NT2/D1 (cell line): ENCODE measurements at regions not wholly inside any gene's neighbourhood (a gene's known extent, or its start where the extent isn't known, plus 50 kb on each side); places are given as distances from the start of the nearest gene placed in this dataset.

Source experiments
- DNase-seq: peaks from one replicate; pipeline ENCODE4 v3.0.0-alpha.2; 2011; ENCODE audit warnings: low read depth, low spot score
- H3K27me3 ChIP-seq: 2 replicates; pipeline ENCODE4 v1.6.0; 2011; ENCODE audit warnings: mild to moderate bottlenecking; ENCODE audit not compliant: insufficient read length, insufficient read depth
- H3K36me3 ChIP-seq: 2 replicates; pipeline ENCODE4 v1.6.1; 2011; ENCODE audit warnings: mild to moderate bottlenecking, low read length, mixed read lengths; ENCODE audit not compliant: insufficient read depth, insufficient read length
- H3K4me1 ChIP-seq: 2 replicates; pipeline ENCODE4 v1.5.1; 2011; ENCODE audit not compliant: insufficient read depth, insufficient read length
- H3K4me3 ChIP-seq: 2 replicates; pipeline ENCODE4 v1.5.1; 2011; ENCODE audit warnings: low read depth; ENCODE audit not compliant: insufficient read length
- H3K9ac ChIP-seq: 2 replicates; pipeline ENCODE4 v1.6.0; 2011; ENCODE audit warnings: low read depth; ENCODE audit not compliant: insufficient read length
- H3K9me3 ChIP-seq: 2 replicates; pipeline ENCODE4 v1.5.1; 2011; ENCODE audit warnings: mild to moderate bottlenecking, low read length; ENCODE audit not compliant: insufficient read depth
- SUZ12 ChIP-seq: IDR thresholded peaks from 2 replicates; pipeline ENCODE4 v1.6.1; 2011; ENCODE audit not compliant: insufficient read length, insufficient read depth; ENCODE audit errors: extremely low read depth
- YY1 ChIP-seq: IDR thresholded peaks from 2 replicates; pipeline ENCODE4 v1.6.1; 2011; ENCODE audit not compliant: insufficient read length, insufficient read depth
- ZNF274 ChIP-seq: IDR thresholded peaks from 2 replicates; pipeline ENCODE4 v1.6.1; 2011; ENCODE audit warnings: mild to moderate bottlenecking, low read depth, low read length

DNA sequence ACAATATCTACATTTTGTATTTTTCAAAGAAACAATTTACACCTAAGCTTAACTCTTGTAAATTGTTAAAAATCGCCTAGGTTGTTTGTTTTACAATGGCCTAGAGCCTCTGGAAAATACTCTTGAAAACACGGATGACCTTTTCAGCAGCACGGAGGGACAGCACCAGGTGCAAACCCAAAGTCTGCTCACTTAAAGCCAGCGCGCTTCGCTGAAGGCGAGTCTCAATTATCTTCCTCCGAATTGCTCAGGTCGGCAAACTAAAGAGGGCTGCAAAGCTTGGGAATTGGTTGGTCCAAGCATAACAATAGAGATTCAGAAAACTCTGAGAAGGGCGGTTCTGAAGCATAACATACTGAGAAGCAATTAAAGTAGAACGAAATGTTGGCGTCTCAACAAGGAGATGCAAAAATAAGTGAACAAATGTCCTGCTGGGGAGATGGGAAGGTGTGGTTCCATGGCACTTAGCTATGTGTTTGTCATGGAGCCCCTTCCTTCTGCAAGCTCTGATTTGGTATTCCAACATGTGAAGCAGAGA is 139.9 kb upstream of the PITRM1 start:
- DNase-seq = no peak
- H3K4me1 ChIP-seq = no peaks in the 10 kb centered on the region
- no peak overlapping the region for H3K4me3 ChIP-seq
- H3K27me3 ChIP-seq = no peaks in the 10 kb centered on the region
- TF ChIP-seq SUZ12 (no peak), YY1 (no peak), ZNF274 (no peak)
- no peaks in the 10 kb centered on the region for H3K36me3 ChIP-seq
- H3K9ac ChIP-seq = no peak overlapping the region
- H3K9me3 ChIP-seq = no peaks in the 10 kb centered on the region

- Histone ChIP-seq H3K27me3 (no peaks in the 10 kb centered on the region), H3K9ac (no peak overlapping the region), H3K4me3 (no peak overlapping the region), H3K9me3 (no peaks in the 10 kb centered on the region), H3K4me1 (no peaks in the 10 kb centered on the region), H3K36me3 (no peaks in the 10 kb centered on the region)
- DNase-seq = no peak
- TF ChIP-seq SUZ12 (no peak), YY1 (no peak), ZNF274 (no peak)
Observed at GRCh38 chr10:3310016-3310784, 137.6 kb upstream of the PITRM1 start.

GRCh38 chr10:3306050-3306449 is 133.5 kb upstream of the PITRM1 start:
- no peak for DNase-seq
- Histone ChIP-seq H3K4me1 (no peaks in the 10 kb centered on the region), H3K9me3 (no peaks in the 10 kb centered on the region), H3K36me3 (no peaks in the 10 kb centered on the region), H3K9ac (no peak overlapping the region), H3K27me3 (no peaks in the 10 kb centered on the region), H3K4me3 (no peak overlapping the region)
- no peak for TF ChIP-seq YY1
- no peak for TF ChIP-seq SUZ12
- no peak for TF ChIP-seq ZNF274

- DNase-seq = no peak
- no peak overlapping the region for H3K9ac ChIP-seq
Observed at GRCh38 chr10:3295582-3296151, 123.1 kb upstream of the PITRM1 start.

DNA sequence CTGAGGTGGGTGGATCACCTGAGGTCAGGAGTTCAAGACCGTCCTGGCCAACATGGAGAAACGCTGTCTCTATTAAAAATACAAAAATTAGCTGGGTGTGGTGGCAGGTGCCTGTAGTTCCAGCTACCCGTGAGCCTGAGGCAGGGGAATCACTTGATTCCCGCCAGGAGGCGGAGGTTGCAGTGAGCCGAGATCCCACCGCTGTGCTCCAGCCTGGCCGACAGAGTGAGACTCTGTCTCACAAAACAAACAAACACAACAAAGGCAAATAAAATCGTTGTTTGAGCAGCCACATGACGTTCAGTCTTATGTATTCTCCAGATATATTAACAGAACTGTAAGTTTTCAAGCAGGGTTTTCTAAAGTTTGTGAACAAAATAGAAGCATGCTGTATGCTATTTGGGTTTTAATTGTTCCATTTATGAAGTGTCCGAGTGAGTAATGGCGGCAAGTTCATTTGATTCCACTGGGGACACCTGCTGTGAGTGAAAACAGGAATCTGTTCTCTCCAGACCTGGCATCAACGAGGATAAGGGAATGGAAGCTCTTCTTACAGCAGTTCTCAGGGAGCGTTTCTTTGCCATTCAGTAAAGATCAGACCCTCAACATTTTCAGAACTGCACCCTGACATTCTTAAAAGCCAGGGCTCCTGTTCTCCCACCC is 122.5 kb upstream of the PITRM1 start:
- DNase-seq = no peak

More at GRCh38 chr10:3295582-3296151, 123.1 kb upstream of the PITRM1 start:
- Histone ChIP-seq H3K4me1 (peaks cover 3% of the 10 kb centered on the region), H3K9me3 (no peaks in the 10 kb centered on the region), H3K27me3 (no peaks in the 10 kb centered on the region), H3K36me3 (no peaks in the 10 kb centered on the region), H3K4me3 (no peak overlapping the region)
- TF ChIP-seq YY1 (no peak), SUZ12 (no peak), ZNF274 (no peak)

DNA sequence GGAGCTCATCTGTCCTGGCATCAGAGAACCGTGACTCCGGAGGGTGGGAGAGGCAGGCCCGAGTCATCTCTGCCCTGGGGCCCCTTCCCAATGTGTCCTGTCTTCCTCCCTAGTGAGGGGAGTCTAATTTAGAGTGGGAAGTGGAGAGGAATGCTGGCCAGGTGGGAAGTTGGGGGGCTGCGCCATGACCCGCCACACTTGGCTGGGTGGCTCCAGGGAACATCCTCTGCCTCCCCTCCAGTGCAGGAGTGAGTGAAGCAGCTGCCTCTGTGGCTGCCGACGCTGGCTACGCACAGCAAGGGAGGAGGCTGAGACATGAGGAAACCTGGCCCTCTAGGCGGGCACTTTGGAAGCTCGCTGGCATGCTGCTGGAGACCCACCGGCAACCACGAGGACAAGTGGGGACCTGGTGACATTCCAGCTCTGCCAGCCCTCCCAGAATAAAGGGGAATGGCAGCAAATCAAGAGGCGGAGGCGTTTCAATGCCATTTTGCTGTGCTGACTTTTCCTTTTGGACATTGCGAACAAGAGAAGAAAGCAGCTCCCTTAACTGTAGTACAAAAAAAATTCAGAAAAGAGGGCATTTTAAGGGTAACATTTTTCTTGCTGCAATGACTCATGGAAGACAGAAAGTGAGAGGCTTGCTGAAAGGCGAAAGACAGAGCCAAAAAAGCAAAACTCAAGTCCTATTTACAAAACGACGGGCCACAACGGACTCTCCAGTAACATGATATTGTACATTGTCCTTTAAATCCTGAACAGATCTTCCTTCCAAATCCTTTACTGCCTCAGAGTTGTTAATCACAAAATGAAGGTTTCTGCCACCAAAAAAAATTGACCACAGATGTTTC is 121.2 kb upstream of the PITRM1 start:
- Histone ChIP-seq H3K9me3 (no peaks in the 10 kb centered on the region), H3K4me1 (peaks cover 3% of the 10 kb centered on the region), H3K4me3 (no peak overlapping the region), H3K27me3 (no peaks in the 10 kb centered on the region), H3K36me3 (no peaks in the 10 kb centered on the region), H3K9ac (no peak overlapping the region)
- TF ChIP-seq ZNF274 (no peak), SUZ12 (no peak), YY1 (no peak)
- no peak for DNase-seq

More for the DNA sequence above, 122.5 kb upstream of the PITRM1 start:
- H3K4me1 ChIP-seq = peaks cover 3% of the 10 kb centered on the region
- H3K27me3 ChIP-seq = no peaks in the 10 kb centered on the region
- no peak for TF ChIP-seq SUZ12
- no peak for TF ChIP-seq YY1
- TF ChIP-seq ZNF274 = no peak
- no peaks in the 10 kb centered on the region for H3K9me3 ChIP-seq
- no peak overlapping the region for H3K9ac ChIP-seq
- H3K36me3 ChIP-seq = no peaks in the 10 kb centered on the region
- no peak overlapping the region for H3K4me3 ChIP-seq

DNA sequence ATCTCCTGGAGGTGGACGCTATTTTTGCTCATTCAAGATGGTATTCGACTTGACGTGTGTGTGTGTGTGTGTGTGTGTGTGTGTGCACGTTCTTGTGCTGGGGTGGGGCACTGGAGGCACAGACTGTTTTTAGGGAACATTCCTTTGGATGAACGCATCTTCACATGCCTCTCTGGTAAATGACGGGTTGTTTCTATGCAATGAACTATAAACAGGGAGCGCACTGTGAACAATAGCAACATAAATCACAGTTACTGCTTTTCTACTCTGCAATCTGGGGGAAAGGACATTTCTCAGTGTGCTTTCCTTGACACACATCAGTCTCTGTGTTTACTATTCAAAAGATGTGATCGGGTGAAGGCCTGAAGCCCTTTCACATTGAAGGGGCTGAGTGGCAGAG is 120.1 kb upstream of the PITRM1 start:
- no peaks in the 10 kb centered on the region for H3K36me3 ChIP-seq
- no peak for TF ChIP-seq SUZ12
- TF ChIP-seq YY1 = no peak
- TF ChIP-seq ZNF274 = no peak
- peaks cover 3% of the 10 kb centered on the region for H3K4me1 ChIP-seq
- H3K27me3 ChIP-seq = no peaks in the 10 kb centered on the region
- no peaks in the 10 kb centered on the region for H3K9me3 ChIP-seq
- DNase-seq = no peak
- no peak overlapping the region for H3K9ac ChIP-seq
- H3K4me3 ChIP-seq = no peak overlapping the region
